AG04449 (cell line): ENCODE measurements at regions not wholly inside any gene's neighbourhood (a gene's known extent, or its start where the extent isn't known, plus 50 kb on each side); places are given as distances from the start of the nearest gene placed in this dataset.

Experiments
- CTCF ChIA-PET: fragments of 350-600 bp; formaldehyde crosslinking; extraction: SDS; loops from one replicate; lab custom pipeline; 2021; ENCODE audit warnings: antibody characterized with exemption; lab: Yijun Ruan, JAX
- POLR2A ChIA-PET: fragments of 400-600, 350-600 bp; formaldehyde crosslinking; extraction: SDS; loops from one replicate; lab custom pipeline; 2020; ENCODE audit warnings: antibody characterized with exemption, inconsistent platforms; lab: Yijun Ruan, JAX
- DNase-seq: peaks from one replicate; pipeline ENCODE4 v3.0.0-alpha.2; 2010; ENCODE audit warnings: low read depth, low spot score
- H3K4me3 ChIP-seq: 2 replicates; pipeline ENCODE4 v1.5.1; 2011; ENCODE audit warnings: low read depth, mild to moderate bottlenecking, control low read depth, low read length
- CTCF ChIP-seq: IDR thresholded peaks from one replicate; pipeline ENCODE4 v1.5.1; 2011; ENCODE audit warnings: mild to moderate bottlenecking, moderate library complexity, low read length, control low read depth, inconsistent platforms; ENCODE audit not compliant: insufficient read depth; ENCODE audit errors: missing control alignments

DNA sequence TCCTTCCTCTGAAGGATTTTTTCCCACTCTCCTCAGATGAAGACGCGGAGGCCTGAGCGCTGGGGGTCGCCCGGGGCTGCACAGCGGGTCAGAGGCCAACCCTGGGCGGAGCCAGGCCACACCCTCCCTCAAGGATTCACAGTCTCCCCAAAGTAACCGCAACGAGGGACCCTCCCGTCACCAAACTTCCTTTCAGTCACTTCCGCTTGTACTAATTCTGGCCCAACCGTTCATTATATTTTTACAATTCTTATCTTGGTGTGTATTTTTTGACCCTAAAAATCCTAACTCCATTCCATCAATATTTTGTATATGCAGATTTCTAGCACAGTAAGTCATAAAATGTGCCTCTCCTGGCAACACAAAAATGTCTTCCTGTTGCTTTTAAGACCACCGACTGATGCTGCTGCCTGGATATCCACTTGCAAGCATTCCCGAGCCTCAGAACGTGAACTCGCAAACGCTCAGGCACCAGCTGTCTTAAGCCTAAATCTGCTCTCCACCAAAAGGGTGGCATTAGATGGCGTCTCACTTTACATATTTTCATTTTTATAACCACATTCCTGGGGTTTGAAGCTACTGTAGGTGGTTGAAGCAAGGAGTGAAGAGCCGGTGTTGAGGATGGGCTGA is 128.0 kb downstream of the DLL1 start:
- ChIA-PET POLR2A (no interaction called here), CTCF (no interaction called here)
- no peak overlapping the region for H3K4me3 ChIP-seq
- DNase-seq = no peak
- TF ChIP-seq CTCF = no peak

DNA sequence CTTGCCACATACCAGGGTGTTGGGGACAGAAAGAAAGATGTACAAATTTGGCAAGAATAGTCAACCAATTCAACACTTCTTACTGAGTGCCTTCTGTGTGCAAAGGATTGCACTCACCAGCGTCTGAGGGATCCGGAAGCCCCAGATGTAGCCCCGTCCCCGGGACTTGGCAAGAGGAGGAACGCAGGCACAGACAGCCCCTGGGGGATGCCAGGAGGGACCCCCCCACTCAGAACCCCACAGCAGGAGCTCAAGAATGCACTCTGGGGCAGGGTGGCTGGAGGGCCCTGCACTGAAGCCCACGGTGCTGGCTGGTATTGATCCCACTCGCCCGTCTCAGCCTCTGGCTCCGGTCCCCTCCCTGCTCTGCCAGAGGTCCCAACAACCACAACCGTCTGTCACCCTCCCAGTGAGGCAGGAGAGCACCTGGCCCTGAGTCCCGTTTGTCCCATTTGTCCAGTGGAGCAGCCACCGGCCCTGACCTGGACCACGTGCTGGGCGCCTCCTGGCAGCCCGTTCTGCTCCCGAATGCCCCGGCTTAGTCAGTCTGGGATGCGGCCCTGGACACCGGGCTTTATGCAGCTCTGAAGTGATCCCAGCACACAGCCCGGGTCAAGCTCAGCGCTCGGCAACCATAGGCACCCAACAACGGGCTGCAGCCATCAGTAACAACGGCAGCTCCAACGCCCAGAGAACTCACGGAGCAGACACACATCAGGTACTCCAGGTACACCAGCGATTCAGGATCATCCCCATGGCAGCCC is 128.7 kb downstream of the DLL1 start:
- CTCF ChIA-PET = no interaction called here

GRCh38 chr6:170160628-170161611 is 130.0 kb downstream of the DLL1 start:
- TF ChIP-seq CTCF = no peak
- CTCF ChIA-PET = no interaction called here
- POLR2A ChIA-PET = no interaction called here
- DNase-seq = no peak
- no peak overlapping the region for H3K4me3 ChIP-seq

More for the DNA sequence above, 128.7 kb downstream of the DLL1 start:
- H3K4me3 ChIP-seq = no peak overlapping the region
- POLR2A ChIA-PET = no interaction called here
- TF ChIP-seq CTCF = no peak
- no peak for DNase-seq

- no peak for TF ChIP-seq CTCF
- ChIA-PET CTCF (no interaction called here), POLR2A (no interaction called here)
- no peak overlapping the region for H3K4me3 ChIP-seq
- DNase-seq = no peak
Measured at GRCh38 chr6:170160031-170160627, 130.7 kb downstream of the DLL1 start.

DNA sequence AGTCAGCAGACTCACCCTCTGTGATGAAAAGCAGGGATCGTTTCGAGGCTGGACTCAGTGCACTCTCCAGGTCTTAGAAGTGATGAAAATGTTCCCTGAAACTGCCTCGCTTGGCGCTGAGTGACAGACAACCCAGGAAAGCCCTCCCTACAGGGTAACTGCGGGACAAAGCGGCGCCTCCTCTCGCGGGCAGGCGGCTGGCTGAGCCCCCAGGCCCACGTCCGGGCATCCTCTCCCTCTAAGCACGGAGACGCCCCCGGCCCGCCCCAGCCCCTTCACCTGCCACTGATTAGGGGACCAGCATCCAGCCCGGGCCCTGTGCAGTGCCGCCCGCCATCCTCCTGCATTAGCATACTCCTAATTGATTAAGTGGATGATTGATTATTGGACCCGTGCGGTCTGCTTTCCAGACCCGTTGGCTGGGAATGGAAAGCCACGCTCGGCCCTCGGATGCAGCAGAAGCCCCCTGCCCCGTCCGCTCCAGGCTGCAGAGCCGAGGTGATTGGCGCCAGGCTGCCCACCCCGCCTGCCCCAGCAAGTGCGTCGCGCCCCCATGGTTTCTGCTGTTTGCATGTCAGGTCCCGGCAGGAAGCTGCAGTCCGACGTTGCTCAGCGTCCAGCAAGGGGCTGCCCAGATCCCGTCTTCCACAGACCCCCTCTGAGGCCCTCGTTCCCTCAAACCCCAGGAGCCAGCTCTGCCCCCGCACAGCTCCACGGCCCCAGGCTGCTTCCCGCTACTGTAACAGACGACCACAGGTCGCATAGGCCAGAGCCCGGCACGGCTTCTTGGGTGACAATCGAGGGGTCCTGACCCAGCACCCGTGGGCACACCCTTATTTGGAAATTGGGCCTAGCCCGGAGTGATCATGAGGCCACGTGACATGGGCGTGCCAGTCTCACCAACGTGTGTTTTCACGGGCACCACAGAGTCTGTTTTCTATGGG is 131.6 kb downstream of the DLL1 start:
- ChIA-PET CTCF (no interaction called here), POLR2A (no interaction called here)
- TF ChIP-seq CTCF = no peak
- DNase-seq = no peak
- no peak overlapping the region for H3K4me3 ChIP-seq
